GM12865 (cell line): ENCODE measurements at regions not wholly inside any gene's neighbourhood (a gene's known extent, or its start where the extent isn't known, plus 50 kb on each side); places are given as distances from the start of the nearest gene placed in this dataset.
"Not testable (repeated sequence)": the region's sequence is repeated elsewhere in the genome, so short reads cannot be mapped to it uniquely, and the experiment has no call there.

ENCODE experiments used
- DNase-seq: peaks from one replicate; pipeline ENCODE4 v3.0.0; 2010; ENCODE audit warnings: low read depth
- H3K4me3 ChIP-seq: 2 replicates; pipeline ENCODE4 v1.5.1; 2011; ENCODE audit warnings: mild to moderate bottlenecking, low read depth, low read length, control low read depth
- CTCF ChIP-seq: IDR thresholded peaks from 2 replicates; pipeline ENCODE4 v1.5.1; 2011; ENCODE audit warnings: low read length, control low read depth, low read depth, inconsistent platforms; ENCODE audit not compliant: insufficient read depth; ENCODE audit errors: missing control alignments

- TF ChIP-seq CTCF: no peak
- no peak overlapping the region for H3K4me3 ChIP-seq
- no peak for DNase-seq
Observed at GRCh38 chr14:26655128-26655527, 57.3 kb upstream of the NOVA1 start.

- no peak for TF ChIP-seq CTCF
- DNase-seq: no peak
Observed at GRCh38 chr14:26663506-26663905, 65.7 kb upstream of the NOVA1 start.

GRCh38 chr14:26678732-26679420, 81.0 kb upstream of the NOVA1 start:
- H3K4me3 ChIP-seq, DNase-seq: not testable (repeated sequence)

More at GRCh38 chr14:26663506-26663905, 65.7 kb upstream of the NOVA1 start:
- H3K4me3 ChIP-seq: no peak overlapping the region

- H3K4me3 ChIP-seq: no peak overlapping the region
- DNase-seq: no peak
- no peak for TF ChIP-seq CTCF
Observed at GRCh38 chr14:26685401-26685800, 87.6 kb upstream of the NOVA1 start.

GRCh38 chr14:26687301-26687837, 89.5 kb upstream of the NOVA1 start:
- TF ChIP-seq CTCF: no peak
- H3K4me3 ChIP-seq: no peak overlapping the region
- no peak for DNase-seq

GRCh38 chr14:26694521-26694920, 96.7 kb upstream of the NOVA1 start:
- no peak for TF ChIP-seq CTCF
- H3K4me3 ChIP-seq: no peak overlapping the region
- no peak for DNase-seq

- H3K4me3 ChIP-seq: no peak overlapping the region
- TF ChIP-seq CTCF: no peak
- DNase-seq: no peak
Observed at GRCh38 chr14:26702721-26703230, 104.9 kb upstream of the NOVA1 start.
